ENCODE measurements at regions not wholly inside any gene's neighbourhood (a gene's known extent, or its start where the extent isn't known, plus 50 kb on each side); places are given as distances from the start of the nearest gene placed in this dataset.

- TF ChIP-seq GATA3 (IDR thresholded peaks at IDR 0.05; ENCODE audit: low read depth, low read length) (no peak), GATA2 (IDR thresholded peaks at IDR 0.05; ENCODE audit: low read depth, low read length) (no peak)
Observed at GRCh38 chr3:116873142-116873541, 163.6 kb downstream of the TUSC7 start.
